Aorta (tissue), 5 donors: ENCODE measurements at regions not wholly inside any gene's neighbourhood (a gene's known extent, or its start where the extent isn't known, plus 50 kb on each side); places are given as distances from the start of the nearest gene placed in this dataset.

Experiments
- ATAC-seq: fragments of 200-7000 bp; cut with Tn5 transposase; one replicate; pipeline ENCODE4 v1.9.1; 2022; ENCODE audit warnings: moderate library complexity; ENCODE audit not compliant: low FRiP score
- DNase-seq, 2 donors: peaks; one replicate each; pipeline ENCODE4 v3.0.0-alpha.2; 2020
- H3K27ac ChIP-seq, 2 donors: one replicate each; pipeline ENCODE4 v1.5.1; 2013; ENCODE audit warnings: low read length in 2 of 2, mild to moderate bottlenecking in 2 of 2, moderate library complexity in 2 of 2, control low read depth in 1 of 2, inconsistent platforms in 1 of 2, low read depth in 1 of 2
- H3K27me3 ChIP-seq, 2 donors: one replicate each; pipeline ENCODE4 v1.6.1; 2013; ENCODE audit warnings: control low read depth in 1 of 2, low read length in 1 of 2, mild to moderate bottlenecking in 1 of 2, moderate library complexity in 1 of 2; ENCODE audit not compliant: insufficient read depth in 2 of 2, control insufficient read depth in 1 of 2
- H3K36me3 ChIP-seq, 2 donors: one replicate each; pipeline ENCODE4 v1.6.1; 2013; ENCODE audit warnings: control low read depth in 1 of 2, low read length in 1 of 2, mild to moderate bottlenecking in 1 of 2; ENCODE audit not compliant: insufficient read depth in 2 of 2, control insufficient read depth in 1 of 2
- H3K4me1 ChIP-seq, 2 donors: one replicate each; pipeline ENCODE4 v1.6.1; 2013; ENCODE audit warnings: low read length in 2 of 2, control low read depth in 1 of 2, mild to moderate bottlenecking in 1 of 2, moderate library complexity in 1 of 2; ENCODE audit not compliant: insufficient read depth in 2 of 2, control insufficient read depth in 1 of 2
- H3K4me3 ChIP-seq, 2 donors: one replicate each; pipeline ENCODE4 v1.5.1; 2013; ENCODE audit warnings: low read length in 2 of 2, control low read depth in 1 of 2, mild to moderate bottlenecking in 1 of 2
- H3K9me3 ChIP-seq: one replicate; pipeline ENCODE4 v1.6.1; 2013; ENCODE audit warnings: mild to moderate bottlenecking, low read length; ENCODE audit not compliant: control insufficient read depth
- WGBS, 2 donors: extraction: QIAGEN DNeasy Blood & Tissue Kit; methylation state at CpG; one replicate each; pipeline ENCODE4 v1.1.7; 2013; 5-methylcytosine and 5-hydroxymethylcytosine counted together
- intact Hi-C, 2 donors: fragments of 100-400 bp; cut with DNase I; formaldehyde crosslinking; loops; one replicate each; pipeline versions ENCODE4 v1.14.2 to v1.15.0; 2022
- donor health status: healthy with polysubstance abuse.
- donor health status: Bipolar disorder and iron deficiency.
- donor health status: DM: no; HTN: no; CAD: no.
- donor health status: DM: no; HTN: no; CAD: no.
- donor health status: DM: yes; HTN: yes; CAD: no.

DNA sequence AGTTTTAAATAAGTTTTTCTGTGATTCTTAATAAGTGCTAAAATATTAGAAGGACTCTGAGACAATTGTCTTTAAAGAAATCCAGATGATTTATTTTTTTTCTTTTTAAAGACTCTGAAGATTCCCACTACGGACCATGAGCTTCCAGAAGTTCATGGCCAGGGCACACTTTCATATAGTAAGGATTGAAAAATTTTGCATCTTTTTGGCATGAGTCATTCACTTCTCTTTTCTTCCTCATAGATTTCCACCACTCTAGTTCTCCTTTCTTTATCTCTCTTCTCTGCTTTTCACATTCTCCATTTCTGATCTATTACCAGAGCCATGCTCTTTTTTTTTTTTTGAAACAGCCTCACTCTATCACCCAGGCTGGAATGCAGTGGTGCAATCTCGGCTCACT is 385.8 kb downstream of the FLRT2 start:
- no peak for ATAC-seq

DNA sequence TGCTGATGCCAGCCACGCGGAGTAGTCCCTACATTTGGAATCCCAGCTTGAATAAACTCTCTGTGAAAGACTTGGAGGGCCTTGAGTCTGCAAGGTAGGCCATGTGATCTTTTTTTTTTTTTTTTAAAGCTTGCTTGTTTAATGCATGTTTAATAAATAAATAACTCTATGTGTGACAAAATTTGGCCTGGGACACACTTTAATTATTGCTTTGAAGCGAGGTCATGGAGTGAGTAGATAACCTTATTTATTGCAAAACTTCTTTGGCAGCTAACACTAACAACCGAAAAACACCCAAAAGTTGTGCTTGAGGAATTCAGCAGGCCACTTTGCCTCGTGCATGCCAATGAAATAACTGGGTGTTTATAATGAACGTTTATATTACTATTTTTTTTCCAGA is 382.2 kb downstream of the FLRT2 start:
- intact Hi-C loops, result no loop called here
- no peak for ATAC-seq
- H3K4me3 ChIP-seq, result no peak overlapping the region

More for the DNA sequence above, 385.8 kb downstream of the FLRT2 start:
- Histone ChIP-seq H3K4me1 (no peaks in the 10 kb centered on the region), H3K27me3 (no peaks in the 10 kb centered on the region), H3K27ac (no peak overlapping the region), H3K36me3 (no peaks in the 10 kb centered on the region), H3K4me3 (no peak overlapping the region), H3K9me3 (no peaks in the 10 kb centered on the region)
- WGBS, 2 donors, result 75 to 84% methylated on average over 2 of the region's 2 CpGs
- no peak for DNase-seq
- intact Hi-C loops, result no loop called here

DNA sequence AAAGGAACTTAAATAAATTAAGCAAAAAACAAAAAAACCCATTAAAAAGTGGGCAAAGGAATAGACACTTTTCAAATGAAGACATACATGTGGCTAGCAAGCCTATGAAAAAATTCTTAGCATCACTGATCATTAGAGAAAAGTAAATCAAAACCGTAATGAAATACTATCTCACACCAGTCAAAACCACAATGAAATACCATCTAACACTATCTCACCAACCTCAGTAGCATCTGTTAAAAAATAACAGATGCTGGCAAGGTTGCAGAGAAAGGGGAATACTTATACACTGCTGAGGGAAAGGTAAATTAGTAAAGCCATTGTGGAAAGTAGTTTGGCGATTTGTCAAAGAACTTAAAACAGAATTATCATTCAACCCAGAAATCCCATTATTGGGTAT is 381.1 kb downstream of the FLRT2 start:
- no peaks in the 10 kb centered on the region for H3K27me3 ChIP-seq
- WGBS, 2 donors, result 93 to 100% methylated on average over 2 of the region's 2 CpGs
- no peaks in the 10 kb centered on the region for H3K9me3 ChIP-seq
- intact Hi-C loops, result no loop called here
- DNase-seq (no peak), ATAC-seq (no peak)
- H3K4me1 ChIP-seq, result no peaks in the 10 kb centered on the region
- H3K36me3 ChIP-seq, result no peaks in the 10 kb centered on the region
- H3K27ac ChIP-seq, result no peak overlapping the region
- H3K4me3 ChIP-seq, result no peak overlapping the region

More for the DNA sequence above, 382.2 kb downstream of the FLRT2 start:
- WGBS, 2 donors, result 77% methylated on average over 6 of the region's 6 CpGs
- no peaks in the 10 kb centered on the region for H3K27me3 ChIP-seq
- no peaks in the 10 kb centered on the region for H3K9me3 ChIP-seq
- no peak for DNase-seq
- H3K36me3 ChIP-seq, result no peaks in the 10 kb centered on the region
- H3K27ac ChIP-seq, result no peak overlapping the region
- H3K4me1 ChIP-seq, result no peaks in the 10 kb centered on the region

DNA sequence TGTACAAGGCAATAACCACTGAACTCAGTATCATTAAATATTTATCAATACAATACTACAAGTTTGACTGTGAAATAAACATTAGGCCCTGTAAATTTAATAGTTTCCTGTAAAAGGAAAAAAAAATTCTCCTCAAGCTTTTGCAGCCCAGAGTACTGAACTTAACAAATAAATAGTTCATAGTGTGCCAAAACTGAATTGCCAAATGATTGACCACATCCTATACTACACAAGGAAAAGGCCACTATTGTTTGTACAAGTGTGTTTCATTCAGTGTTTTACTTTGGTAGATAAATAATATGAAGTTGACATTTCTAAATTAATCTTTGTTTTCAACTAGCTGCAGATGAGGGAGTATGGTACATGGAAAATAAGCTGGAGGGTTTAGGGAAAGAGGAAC is 379.6 kb downstream of the FLRT2 start:
- H3K4me1 ChIP-seq, result no peaks in the 10 kb centered on the region
- no peak overlapping the region for H3K27ac ChIP-seq
- H3K27me3 ChIP-seq, result no peaks in the 10 kb centered on the region
- no peaks in the 10 kb centered on the region for H3K9me3 ChIP-seq
- intact Hi-C loops, result no loop called here
- H3K4me3 ChIP-seq, result no peak overlapping the region
- H3K36me3 ChIP-seq, result no peaks in the 10 kb centered on the region
- DNase-seq (no peak), ATAC-seq (no peak)

DNA sequence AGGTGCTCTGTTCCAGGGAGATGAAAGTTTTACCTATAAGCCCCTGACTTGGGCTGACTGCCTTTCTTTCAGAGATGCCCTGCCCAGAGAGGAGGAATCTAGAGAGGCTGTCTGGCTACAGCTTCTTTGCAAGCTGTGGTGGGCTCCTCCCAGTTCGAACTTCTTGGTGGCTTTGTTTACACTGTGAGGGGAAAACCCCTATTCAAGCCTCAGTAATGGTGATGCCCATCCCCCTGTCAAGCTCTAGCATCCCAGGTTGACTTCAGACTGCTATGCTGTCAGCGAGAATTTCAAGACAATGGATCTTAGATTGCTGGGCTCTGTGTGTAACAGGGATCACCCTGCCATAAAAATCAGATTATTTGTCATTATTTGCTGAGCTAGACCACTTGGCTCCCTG is 377.6 kb downstream of the FLRT2 start:
- H3K36me3 ChIP-seq, result no peaks in the 10 kb centered on the region
- no peak overlapping the region for H3K27ac ChIP-seq
- H3K27me3 ChIP-seq, result no peaks in the 10 kb centered on the region
- DNase-seq, result no peak
- 55 to 62% methylated on average over 2 of the region's 2 CpGs for WGBS, 2 donors
- H3K9me3 ChIP-seq, result no peaks in the 10 kb centered on the region
- ATAC-seq, result no peak
- intact Hi-C loops, result no loop called here
- no peaks in the 10 kb centered on the region for H3K4me1 ChIP-seq
- no peak overlapping the region for H3K4me3 ChIP-seq

DNA sequence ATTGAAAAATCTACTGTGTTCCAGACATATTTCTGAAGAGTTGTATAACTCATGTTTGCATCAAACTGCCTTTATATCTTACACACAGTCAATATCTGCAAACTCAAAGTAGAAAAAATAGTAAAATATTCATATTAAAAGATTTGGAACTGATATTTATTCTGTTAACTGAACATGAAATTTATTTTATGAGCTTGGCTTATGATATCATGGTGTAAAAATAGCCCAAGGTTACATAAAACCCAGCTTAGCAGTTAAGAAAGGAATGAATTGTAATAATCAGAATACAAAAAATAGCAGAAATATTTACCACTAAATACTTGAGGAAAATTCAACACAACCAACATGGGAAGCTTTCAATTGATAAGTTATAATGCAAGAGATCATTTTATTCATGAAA is 367.9 kb downstream of the FLRT2 start:
- Histone ChIP-seq H3K27me3 (no peaks in the 10 kb centered on the region), H3K27ac (no peak overlapping the region), H3K36me3 (no peaks in the 10 kb centered on the region), H3K4me1 (peaks cover 0 to 1% of the 10 kb centered on the region in 2 donors), H3K4me3 (no peak overlapping the region), H3K9me3 (no peaks in the 10 kb centered on the region)
- ATAC-seq, result no peak
- intact Hi-C loops, result no loop called here
- DNase-seq, result no peak

DNA sequence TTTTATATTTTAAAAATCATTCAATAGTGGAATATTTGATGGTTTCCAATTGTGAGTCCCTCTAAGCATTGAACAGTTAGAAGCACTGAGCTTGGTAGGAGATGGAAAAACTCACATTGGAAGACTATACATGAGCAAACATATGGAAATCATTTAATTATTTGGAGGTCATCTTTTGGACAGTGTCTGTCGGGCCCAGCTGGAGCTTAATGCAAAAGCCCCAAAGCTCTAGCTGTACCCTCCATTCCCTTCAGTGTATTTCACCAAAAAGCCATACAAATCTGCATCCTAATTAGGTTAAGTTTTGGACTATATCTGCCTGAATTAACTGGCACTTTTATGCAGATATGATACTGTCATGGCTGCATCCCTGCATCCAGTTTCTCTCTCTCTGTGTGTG is 365.7 kb downstream of the FLRT2 start:
- no peak for DNase-seq
- Histone ChIP-seq H3K36me3 (no peaks in the 10 kb centered on the region), H3K9me3 (no peaks in the 10 kb centered on the region), H3K27me3 (no peaks in the 10 kb centered on the region), H3K4me1 (no peaks in the 10 kb centered on the region), H3K27ac (no peak overlapping the region), H3K4me3 (no peak overlapping the region)
- ATAC-seq, result no peak
- WGBS, 2 donors, result 63 to 70% methylated on average over 1 of the region's 1 CpG
- intact Hi-C loops, result no loop called here

DNA sequence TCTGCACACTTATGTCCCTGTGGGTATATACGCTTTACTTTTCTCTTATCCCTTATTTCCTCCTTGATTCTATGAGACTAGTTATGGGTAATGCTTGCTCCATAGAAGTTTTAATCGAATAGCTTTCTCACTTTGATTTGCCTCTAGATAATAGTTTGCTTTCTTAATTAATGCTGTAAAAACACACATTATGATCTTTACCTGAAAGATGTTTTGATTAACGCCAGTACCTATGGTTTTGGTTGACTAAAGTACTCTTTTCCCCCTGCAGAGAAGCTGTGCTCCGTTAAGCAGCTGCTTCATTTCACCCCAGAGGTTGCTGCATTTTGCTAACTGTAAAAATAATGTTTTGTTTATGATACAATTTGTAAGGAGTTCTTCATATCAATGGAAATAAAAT is 362.3 kb downstream of the FLRT2 start:
- Histone ChIP-seq H3K27ac (no peak overlapping the region), H3K4me1 (no peaks in the 10 kb centered on the region), H3K27me3 (no peaks in the 10 kb centered on the region), H3K9me3 (no peaks in the 10 kb centered on the region), H3K4me3 (no peak overlapping the region), H3K36me3 (no peaks in the 10 kb centered on the region)
- 72 to 74% methylated on average over 4 of the region's 4 CpGs for WGBS, 2 donors
- intact Hi-C loops, result no loop called here
- no peak for ATAC-seq
- no peak for DNase-seq

DNA sequence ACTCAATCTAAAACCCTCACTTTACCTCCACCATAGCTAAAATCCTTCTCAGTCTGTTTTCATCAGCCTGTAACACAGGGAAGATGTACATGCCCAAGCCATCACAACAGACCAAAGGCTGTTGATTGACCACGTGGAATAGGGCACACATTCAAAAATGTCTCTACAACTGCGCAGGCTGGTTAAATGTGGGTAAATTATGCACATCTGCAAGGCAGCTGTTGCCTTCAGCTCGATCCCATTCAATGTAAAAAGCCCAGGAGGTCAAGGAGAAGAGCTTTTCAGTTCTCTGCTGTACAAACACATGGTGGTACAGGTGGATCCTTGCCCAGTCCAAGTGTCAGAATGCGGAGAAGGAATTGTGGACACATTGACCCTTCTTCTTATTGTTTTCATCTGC is 354.0 kb downstream of the FLRT2 start:
- no peak overlapping the region for H3K4me3 ChIP-seq
- H3K9me3 ChIP-seq, result no peaks in the 10 kb centered on the region
- H3K27me3 ChIP-seq, result peaks cover 0 to 2% of the 10 kb centered on the region in 2 donors
- H3K27ac ChIP-seq, result no peak overlapping the region
- no peaks in the 10 kb centered on the region for H3K4me1 ChIP-seq
- ATAC-seq (no peak), DNase-seq (no peak)
- intact Hi-C loops, result no loop called here
- WGBS, 2 donors, result 43 to 56% methylated on average over 4 of the region's 4 CpGs
- no peaks in the 10 kb centered on the region for H3K36me3 ChIP-seq

DNA sequence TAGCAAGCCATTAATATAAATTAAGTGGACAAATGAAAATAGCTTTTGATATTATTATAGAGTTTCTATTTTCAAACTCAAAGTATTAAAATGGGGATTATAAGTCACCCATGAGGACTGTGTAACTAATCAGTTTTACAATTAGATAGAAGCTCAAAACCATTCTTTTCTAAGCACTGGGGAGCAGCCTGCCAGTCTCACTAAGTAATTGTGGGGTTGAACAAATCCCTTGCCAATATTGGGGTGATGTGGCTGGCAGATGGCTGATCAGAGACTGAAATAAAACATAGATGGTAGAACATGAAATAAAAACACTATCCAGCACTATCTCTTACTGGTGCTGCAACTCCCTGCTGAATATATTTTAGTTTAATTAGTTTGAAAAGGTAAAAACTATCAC is 353.2 kb downstream of the FLRT2 start:
- Histone ChIP-seq H3K4me3 (no peak overlapping the region), H3K9me3 (no peaks in the 10 kb centered on the region), H3K27me3 (peaks cover 0 to 2% of the 10 kb centered on the region in 2 donors), H3K36me3 (no peaks in the 10 kb centered on the region), H3K27ac (no peak overlapping the region), H3K4me1 (no peaks in the 10 kb centered on the region)
- intact Hi-C loops, result no loop called here
- ATAC-seq (no peak), DNase-seq (no peak)
